GM19023 (cell line): ENCODE measurements at regions not wholly inside any gene's neighbourhood (a gene's known extent, or its start where the extent isn't known, plus 50 kb on each side); places are given as distances from the start of the nearest gene placed in this dataset.

Experiments
- ATAC-seq: cut with Tn5 transposase; IDR thresholded peaks from one replicate; pipeline ENCODE4 v1.9.1; 2021; ENCODE audit warnings: mild to moderate bottlenecking, moderate library complexity; ENCODE audit not compliant: unreplicated experiment

GRCh38 chr2:64220894-64221617, 76.8 kb upstream of the PELI1 start:
- no peak for ATAC-seq

DNA sequence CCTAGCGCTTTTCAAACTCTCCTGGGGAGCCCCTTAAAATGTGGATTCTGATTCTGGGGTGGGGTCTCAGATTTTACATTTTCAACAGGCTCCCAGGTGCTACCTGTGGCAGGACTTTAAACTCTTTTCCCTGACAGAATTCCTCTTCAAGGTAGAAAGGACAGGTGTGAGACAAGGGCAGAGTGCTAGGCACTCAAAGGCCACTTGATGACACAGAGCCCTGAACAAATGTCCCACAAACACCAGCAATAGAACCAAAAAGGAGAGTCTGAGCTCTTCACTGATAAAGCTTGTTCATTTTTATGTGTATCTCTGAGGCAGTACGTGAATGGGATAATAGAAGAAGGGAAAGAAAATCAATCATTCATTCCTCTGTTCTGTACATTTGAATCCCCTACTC, 77.7 kb upstream of the PELI1 start:
- ATAC-seq = no peak

GRCh38 chr2:64222351-64222750, 78.1 kb upstream of the PELI1 start:
- no peak for ATAC-seq

- ATAC-seq = no peak
These were observed 78.8 kb upstream of the PELI1 start for GRCh38 chr2:64223055-64223454.

DNA sequence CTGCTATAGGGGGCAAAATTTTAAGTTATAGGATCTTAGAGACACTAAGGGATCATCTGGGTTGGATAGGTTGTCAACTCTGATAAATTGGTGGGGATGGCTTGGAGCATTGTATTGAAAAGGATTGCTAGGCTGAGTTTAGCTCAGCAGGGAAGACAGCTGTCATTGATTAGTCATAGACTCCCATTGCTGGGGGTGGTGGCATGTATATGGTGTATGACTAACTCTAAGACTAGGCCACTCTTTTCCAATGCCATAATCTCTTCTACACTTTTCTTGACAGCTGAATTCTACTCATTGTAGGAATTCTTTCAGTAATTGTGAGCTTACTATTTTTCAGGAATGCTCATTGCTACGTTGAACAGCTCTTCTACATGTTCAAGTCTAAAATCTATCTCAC, 81.3 kb upstream of the PELI1 start:
- no peak for ATAC-seq

DNA sequence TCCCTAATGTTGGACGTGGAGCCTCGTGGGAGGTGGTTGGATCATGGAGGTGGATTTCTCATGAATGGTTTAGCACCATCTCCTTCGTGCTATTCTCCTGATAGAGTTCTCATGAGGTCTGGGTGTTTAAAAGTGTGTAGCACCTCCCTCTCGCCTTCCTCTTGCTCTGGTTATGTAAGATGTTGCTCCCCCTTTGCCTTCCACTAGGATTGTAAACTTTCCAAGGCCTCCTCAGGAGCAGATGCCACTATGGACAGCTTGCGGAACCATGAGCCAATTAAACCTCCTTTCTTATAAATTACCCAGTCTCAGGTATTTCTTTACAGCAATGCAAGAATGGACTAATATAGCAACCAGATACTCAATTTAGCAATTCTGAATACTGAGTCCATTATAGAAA, 82.4 kb upstream of the PELI1 start:
- no peak for ATAC-seq

GRCh38 chr2:64227603-64228125, 83.4 kb upstream of the PELI1 start:
- ATAC-seq = no peak

DNA sequence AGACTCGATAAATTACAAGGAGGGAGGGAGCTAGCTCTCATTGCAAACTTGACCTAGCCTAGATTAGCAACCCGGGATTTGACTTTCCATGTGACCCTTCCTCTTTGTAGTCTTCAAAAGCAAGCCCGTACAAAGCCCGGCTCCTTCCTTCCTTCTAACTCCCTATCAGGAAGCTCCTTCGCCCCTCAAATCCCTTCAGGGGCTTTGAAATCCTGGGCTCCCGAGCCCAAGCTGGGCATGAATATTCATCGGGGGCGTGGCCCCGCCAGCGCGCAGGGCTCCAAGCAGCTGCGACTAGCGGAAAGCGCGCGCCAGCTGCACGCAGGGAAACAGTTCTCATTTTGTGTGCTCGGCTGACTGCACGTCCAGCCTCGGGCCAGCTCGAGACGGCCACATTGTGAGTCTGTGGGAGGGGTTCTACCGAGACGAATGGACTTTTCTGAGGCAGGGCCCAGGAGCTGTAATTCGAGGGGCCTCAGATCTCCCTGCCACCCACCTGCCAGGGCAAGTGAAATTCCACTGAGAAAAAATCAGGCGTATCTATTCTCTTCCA, 84.0 kb upstream of the PELI1 start:
- ATAC-seq = peak; percentile 97

GRCh38 chr2:64228918-64229317, 84.7 kb upstream of the PELI1 start:
- no peak for ATAC-seq

DNA sequence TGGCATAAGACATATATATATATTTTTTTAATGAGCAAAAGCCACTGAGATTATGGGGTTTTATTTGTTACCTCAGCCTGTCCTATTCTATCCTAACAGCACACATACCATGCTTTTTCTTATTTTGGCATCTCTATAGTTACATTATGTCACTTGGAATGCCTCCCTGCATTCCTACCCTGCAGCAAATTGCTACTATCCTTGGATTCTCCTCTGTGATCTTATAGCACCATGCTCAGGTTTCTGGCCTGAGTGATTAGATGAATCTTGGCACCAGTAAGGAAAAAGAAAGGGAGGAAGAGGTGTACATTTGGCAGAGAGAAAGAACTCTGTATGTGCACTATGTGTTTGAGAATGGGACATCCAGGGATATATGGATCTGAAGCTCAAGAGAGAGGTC, 86.3 kb upstream of the PELI1 start:
- ATAC-seq = no peak

GRCh38 chr2:64232266-64232665, 88.0 kb upstream of the PELI1 start:
- no peak for ATAC-seq

DNA sequence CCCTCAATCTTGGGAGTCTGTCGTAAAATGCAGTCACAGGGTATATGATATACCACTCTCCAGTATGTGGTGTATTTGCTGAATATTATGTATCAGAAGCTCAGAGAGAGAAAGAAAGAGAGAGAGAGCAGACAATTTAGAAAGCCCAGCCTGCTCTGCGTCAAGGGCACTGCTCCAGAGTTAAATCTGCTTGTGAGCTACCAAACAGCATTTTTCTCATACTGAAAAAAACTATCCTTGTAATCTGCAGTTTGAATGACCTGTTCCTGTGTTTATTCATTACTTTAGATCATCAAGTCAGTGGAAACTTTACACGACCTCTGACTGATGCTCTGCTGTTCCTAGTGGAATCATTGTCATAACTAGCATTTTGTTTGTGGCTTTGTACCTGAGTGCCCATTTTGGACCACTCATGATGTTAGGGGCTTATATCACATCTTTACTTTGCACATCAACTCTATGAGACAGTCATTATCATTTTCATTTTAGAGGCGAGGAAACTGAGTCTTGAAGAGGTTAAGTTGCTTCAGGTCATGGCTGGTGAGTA, 89.2 kb upstream of the PELI1 start:
- ATAC-seq = no peak

GRCh38 chr2:64234150-64234549, 89.9 kb upstream of the PELI1 start:
- no peak for ATAC-seq

DNA sequence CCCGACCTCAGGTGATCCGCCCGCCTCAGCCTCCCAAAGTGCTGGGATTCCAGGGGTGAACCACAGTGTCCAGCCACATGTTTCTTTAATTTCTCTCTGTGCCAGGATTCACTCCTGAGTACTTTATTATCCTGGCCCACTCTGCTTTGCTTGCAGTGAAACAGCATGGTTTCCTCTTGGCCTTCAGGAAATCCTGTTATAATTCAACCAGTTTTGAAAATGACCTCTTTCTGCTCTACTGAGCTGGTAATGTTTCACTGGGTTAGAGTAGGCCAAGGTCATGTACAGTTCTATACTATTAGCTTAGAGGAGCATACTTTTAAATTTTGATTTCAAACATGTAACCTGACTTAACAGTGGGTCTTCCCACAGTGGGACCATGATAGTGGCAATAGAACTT, 90.6 kb upstream of the PELI1 start:
- no peak for ATAC-seq

- no peak for ATAC-seq
These were observed 93.0 kb upstream of the PELI1 start for GRCh38 chr2:64237266-64237665.

- no peak for ATAC-seq
These were observed 94.6 kb upstream of the PELI1 start for GRCh38 chr2:64238799-64239198.

- ATAC-seq = no peak
These were observed 99.1 kb upstream of the PELI1 start for GRCh38 chr2:64243081-64244036.

GRCh38 chr2:64244037-64244416, 99.8 kb upstream of the PELI1 start:
- no peak for ATAC-seq

GRCh38 chr2:64245631-64246030, 101.4 kb upstream of the PELI1 start:
- ATAC-seq = no peak

DNA sequence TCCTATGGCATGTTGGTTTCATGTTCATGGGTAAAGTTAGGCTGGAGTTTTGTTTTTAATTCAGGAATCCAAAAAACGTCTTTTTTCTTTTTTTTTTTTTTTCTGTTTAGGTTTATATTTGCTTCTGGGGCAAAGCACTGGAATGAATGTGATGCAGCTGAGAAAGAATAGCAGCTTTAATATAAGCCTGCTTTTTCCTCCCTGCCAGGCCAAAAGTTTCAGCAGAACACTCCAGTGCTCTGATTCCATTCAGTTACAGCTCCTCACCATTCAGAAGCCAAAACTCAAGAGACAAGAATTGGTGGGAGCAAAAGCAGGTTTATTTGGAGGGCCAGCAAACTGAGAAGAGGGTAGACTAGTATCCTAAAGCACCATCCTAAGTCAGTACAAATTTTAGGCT, 102.7 kb upstream of the PELI1 start:
- no peak for ATAC-seq

DNA sequence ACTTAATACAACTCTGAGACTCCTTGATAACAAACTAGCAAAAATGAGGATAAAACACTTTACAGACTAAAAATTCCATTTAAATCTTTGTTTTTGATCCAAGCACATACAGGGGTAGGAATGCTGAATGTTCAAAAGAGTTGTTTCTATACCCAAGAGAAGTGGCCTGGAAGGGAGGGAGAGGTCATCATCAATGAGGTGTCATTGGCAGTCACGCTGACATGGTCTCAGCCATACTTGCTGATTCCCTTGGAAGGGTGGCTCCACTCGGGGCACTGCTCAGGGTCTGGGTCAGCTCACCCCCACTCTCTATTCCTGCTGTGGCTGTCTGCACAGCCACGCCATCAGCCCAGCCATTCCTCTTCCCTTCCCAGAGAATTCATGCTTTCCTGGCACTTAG, 105.2 kb upstream of the PELI1 start:
- no peak for ATAC-seq
